H1 (cell line): ENCODE measurements at regions not wholly inside any gene's neighbourhood (a gene's known extent, or its start where the extent isn't known, plus 50 kb on each side); places are given as distances from the start of the nearest gene placed in this dataset.

ENCODE experiments used
- ATF3 ChIP-seq: IDR thresholded peaks from 2 replicates; pipeline ENCODE4 v1.6.1; 2011; ENCODE audit warnings: low read depth, mild to moderate bottlenecking, low read length; ENCODE audit not compliant: insufficient read depth
- BACH1 ChIP-seq: IDR thresholded peaks from 2 replicates; pipeline ENCODE4 v1.6.1; 2012; ENCODE audit warnings: low read length, improper control_type of control experiment
- CBX5 ChIP-seq: fragments of 300-800, 300-1000 bp; sonication (generic); IDR thresholded peaks from 2 replicates; pipeline ENCODE4 v1.7.1; 2016; ENCODE audit warnings: antibody characterized with exemption, low read length, low read depth
- CEBPB ChIP-seq: IDR thresholded peaks from 2 replicates; pipeline ENCODE4 v1.6.1; 2012; ENCODE audit warnings: low read depth, low read length
- CREB1 ChIP-seq: IDR thresholded peaks from 2 replicates; pipeline ENCODE4 v1.6.1; 2012; ENCODE audit warnings: inconsistent platforms
- EGR1 ChIP-seq: IDR thresholded peaks from 2 replicates; pipeline ENCODE4 v1.6.1; 2011; ENCODE audit warnings: low read depth, low read length, borderline replicate concordance
- JUN ChIP-seq: IDR thresholded peaks from 2 replicates; pipeline ENCODE4 v1.6.1; 2011; ENCODE audit warnings: low read depth, mild to moderate bottlenecking, improper control_type of control experiment, low read length
- POLR2A ChIP-seq, 2 experiments: IDR thresholded peaks; 1 replicate in 1 of 2; 2 replicates in 1 of 2; pipeline ENCODE4 v1.6.1; 2011; ENCODE audit warnings: low read depth in 2 of 2, low read length in 2 of 2, mild to moderate bottlenecking in 2 of 2; ENCODE audit errors: control extremely low read depth in 1 of 2
- POLR2AphosphoS5 ChIP-seq: IDR thresholded peaks from 2 replicates; pipeline ENCODE4 v1.6.1; 2011; ENCODE audit warnings: low read depth, low read length
- RNF2 ChIP-seq: fragments of 200-900, 300-1000 bp; sonication (generic); IDR thresholded peaks from 2 replicates; pipeline ENCODE4 v1.7.1; 2016; ENCODE audit warnings: borderline replicate concordance, low read depth, mild to moderate bottlenecking, antibody characterized with exemption, low read length; ENCODE audit not compliant: poor library complexity, severe bottlenecking; ENCODE audit errors: missing control alignments
- SAP30 ChIP-seq: fragments of 300-600 bp; sonication (generic); IDR thresholded peaks from 2 replicates; pipeline ENCODE4 v1.7.1; 2012; ENCODE audit warnings: low read length, moderate library complexity, mild to moderate bottlenecking, inconsistent platforms; ENCODE audit not compliant: insufficient read depth, insufficient replicate concordance
- TF ChIP-seq, protein P1 (sequence below), 3 experiments: IDR thresholded peaks; 1 replicate in 2 of 3; 2 replicates in 1 of 3; pipeline versions ENCODE4 v1.5.1 to v1.6.1; 2011; ENCODE audit warnings: low read length in 3 of 3, mild to moderate bottlenecking in 3 of 3, inconsistent platforms in 2 of 3, low read depth in 1 of 3, moderate library complexity in 1 of 3; ENCODE audit not compliant: insufficient read depth in 1 of 3; ENCODE audit errors: control extremely low read depth in 1 of 3

DNA sequence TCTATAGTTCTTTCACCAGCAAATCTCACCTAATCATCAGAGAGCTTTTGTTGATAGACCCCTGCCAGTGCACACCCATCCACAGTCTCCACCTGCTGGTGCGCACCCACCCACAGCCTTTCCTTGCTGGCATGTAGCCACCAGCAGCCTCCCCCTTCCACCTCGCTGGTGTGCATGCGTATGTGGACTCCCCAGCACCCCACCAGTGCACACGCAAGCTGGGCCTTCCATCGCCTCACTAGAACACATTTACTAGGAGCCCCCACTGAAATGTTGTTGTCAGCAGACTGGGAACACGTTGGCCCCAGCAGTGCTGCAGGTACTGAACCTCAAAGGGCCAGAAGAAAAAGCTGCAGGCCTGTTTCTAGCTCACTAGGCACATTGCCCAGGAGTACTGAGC is 104.9 kb upstream of the ZWINT start:
- TF ChIP-seq JUN (no peak), POLR2AphosphoS5 (no peak), CBX5 (no peak), BACH1 (no peak), CREB1 (no peak), EGR1 (no peak), CEBPB (no peak), POLR2A (IDR thresholded peaks at IDR 0.05; ENCODE audit: control extremely low read depth in 1 of 2, low read depth in 2 of 2, low read length in 2 of 2) (no peak), SAP30 (no peak), ATF3 (no peak), RNF2 (no peak)
- TF ChIP-seq, protein P1, sequence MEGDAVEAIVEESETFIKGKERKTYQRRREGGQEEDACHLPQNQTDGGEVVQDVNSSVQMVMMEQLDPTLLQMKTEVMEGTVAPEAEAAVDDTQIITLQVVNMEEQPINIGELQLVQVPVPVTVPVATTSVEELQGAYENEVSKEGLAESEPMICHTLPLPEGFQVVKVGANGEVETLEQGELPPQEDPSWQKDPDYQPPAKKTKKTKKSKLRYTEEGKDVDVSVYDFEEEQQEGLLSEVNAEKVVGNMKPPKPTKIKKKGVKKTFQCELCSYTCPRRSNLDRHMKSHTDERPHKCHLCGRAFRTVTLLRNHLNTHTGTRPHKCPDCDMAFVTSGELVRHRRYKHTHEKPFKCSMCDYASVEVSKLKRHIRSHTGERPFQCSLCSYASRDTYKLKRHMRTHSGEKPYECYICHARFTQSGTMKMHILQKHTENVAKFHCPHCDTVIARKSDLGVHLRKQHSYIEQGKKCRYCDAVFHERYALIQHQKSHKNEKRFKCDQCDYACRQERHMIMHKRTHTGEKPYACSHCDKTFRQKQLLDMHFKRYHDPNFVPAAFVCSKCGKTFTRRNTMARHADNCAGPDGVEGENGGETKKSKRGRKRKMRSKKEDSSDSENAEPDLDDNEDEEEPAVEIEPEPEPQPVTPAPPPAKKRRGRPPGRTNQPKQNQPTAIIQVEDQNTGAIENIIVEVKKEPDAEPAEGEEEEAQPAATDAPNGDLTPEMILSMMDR (IDR thresholded peaks at IDR 0.05; ENCODE audit: control extremely low read depth in 1 of 3, insufficient read depth in 1 of 3, low read depth in 1 of 3, low read length in 3 of 3): no peak
